ENCODE measurements at regions not wholly inside any gene's neighbourhood (a gene's known extent, or its start where the extent isn't known, plus 50 kb on each side); places are given as distances from the start of the nearest gene placed in this dataset.

- Mint-ChIP-seq H3K27me3 (ENCODE audit: low read depth, poor library complexity) (peaks cover 45% of the 10 kb centered on the region), H3K27ac (no peak overlapping the region), H3K4me3 (no peak overlapping the region), H3K4me1 (peaks cover 5% of the 10 kb centered on the region), H3K36me3 (ENCODE audit: low read depth) (no peaks in the 10 kb centered on the region), H3K9me3 (peaks cover 9% of the 10 kb centered on the region)
- no peak for TF ChIP-seq CTCF (IDR thresholded peaks at IDR 0.05)
- DNase-seq = no peak
These were observed 216.6 kb upstream of the C14orf180 start for GRCh38 chr14:104362761-104363605.

- no peak overlapping the region for H3K4me3 Mint-ChIP-seq
- no peak for TF ChIP-seq CTCF (IDR thresholded peaks at IDR 0.05)
- H3K36me3 Mint-ChIP-seq (ENCODE audit: low read depth) = no peaks in the 10 kb centered on the region
- H3K4me1 Mint-ChIP-seq = peaks cover 8% of the 10 kb centered on the region
- H3K9me3 Mint-ChIP-seq = peaks cover 9% of the 10 kb centered on the region
- DNase-seq = no peak
- peaks cover 38% of the 10 kb centered on the region for H3K27me3 Mint-ChIP-seq (ENCODE audit: low read depth, poor library complexity)
- H3K27ac Mint-ChIP-seq = no peak overlapping the region
These were observed 215.4 kb upstream of the C14orf180 start for GRCh38 chr14:104363891-104364760.

GRCh38 chr14:104364830-104365229, 214.7 kb upstream of the C14orf180 start:
- peaks cover 9% of the 10 kb centered on the region for H3K9me3 Mint-ChIP-seq
- no peak for TF ChIP-seq CTCF (IDR thresholded peaks at IDR 0.05)
- H3K27me3 Mint-ChIP-seq (ENCODE audit: low read depth, poor library complexity) = peaks cover 37% of the 10 kb centered on the region
- no peak overlapping the region for H3K27ac Mint-ChIP-seq
- no peak overlapping the region for H3K4me3 Mint-ChIP-seq
- no peaks in the 10 kb centered on the region for H3K36me3 Mint-ChIP-seq (ENCODE audit: low read depth)
- peaks cover 12% of the 10 kb centered on the region for H3K4me1 Mint-ChIP-seq
- no peak for DNase-seq

- Mint-ChIP-seq H3K27me3 (ENCODE audit: low read depth, poor library complexity) (peaks cover 43% of the 10 kb centered on the region), H3K4me3 (no peak overlapping the region), H3K4me1 (peaks cover 14% of the 10 kb centered on the region), H3K27ac (no peak overlapping the region), H3K9me3 (peaks cover 9% of the 10 kb centered on the region), H3K36me3 (ENCODE audit: low read depth) (no peaks in the 10 kb centered on the region)
- no peak for DNase-seq
- TF ChIP-seq CTCF (IDR thresholded peaks at IDR 0.05) = no peak
These were observed 212.4 kb upstream of the C14orf180 start for GRCh38 chr14:104366931-104367865.

GRCh38 chr14:104367866-104368750, 211.5 kb upstream of the C14orf180 start:
- TF ChIP-seq CTCF (IDR thresholded peaks at IDR 0.05) = no peak
- Mint-ChIP-seq H3K27me3 (ENCODE audit: low read depth, poor library complexity) (peaks cover 48% of the 10 kb centered on the region), H3K4me1 (peaks cover 14% of the 10 kb centered on the region), H3K4me3 (no peak overlapping the region), H3K9me3 (peaks cover 9% of the 10 kb centered on the region), H3K36me3 (ENCODE audit: low read depth) (no peaks in the 10 kb centered on the region), H3K27ac (no peak overlapping the region)
- DNase-seq = peak; percentile 47
